ENCODE measurements at regions not wholly inside any gene's neighbourhood (a gene's known extent, or its start where the extent isn't known, plus 50 kb on each side); places are given as distances from the start of the nearest gene placed in this dataset.

GRCh38 chr10:10901906-10902305, 115.8 kb upstream of the CELF2 start:
- TF ChIP-seq YY1 (IDR thresholded peaks at IDR 0.05; ENCODE audit: insufficient read depth, insufficient read length) (no peak), ZNF274 (IDR thresholded peaks at IDR 0.05; ENCODE audit: low read depth, low read length) (no peak)
